Liver (tissue), 8 donors: ENCODE measurements at regions not wholly inside any gene's neighbourhood (a gene's known extent, or its start where the extent isn't known, plus 50 kb on each side); places are given as distances from the start of the nearest gene placed in this dataset.

Experiments used
- DNase-seq: peaks from one replicate; pipeline ENCODE4 v3.0.0-alpha.2; 2017; ENCODE audit warnings: low spot score
- H3K27ac ChIP-seq, 2 donors: one replicate each; pipeline ENCODE4 v1.7.0; 2013; ENCODE audit warnings: inconsistent platforms in 2 of 2, low read length in 2 of 2, control low read depth in 1 of 2, low read depth in 1 of 2, mild to moderate bottlenecking in 1 of 2
- H3K27me3 ChIP-seq, 4 donors: one replicate each; pipeline versions ENCODE4 v1.6.1 to v1.7.0; 2013; ENCODE audit warnings: low read length in 3 of 4, inconsistent platforms in 1 of 4, mild to moderate bottlenecking in 1 of 4, moderate library complexity in 1 of 4; ENCODE audit not compliant: control insufficient read depth in 4 of 4, insufficient read depth in 4 of 4
- H3K36me3 ChIP-seq, 4 donors: one replicate each; pipeline versions ENCODE4 v1.6.1 to v1.7.0; 2013; ENCODE audit warnings: low read length in 3 of 4, mild to moderate bottlenecking in 3 of 4, low read depth in 1 of 4, moderate library complexity in 1 of 4; ENCODE audit not compliant: control insufficient read depth in 4 of 4, insufficient read depth in 3 of 4
- H3K4me1 ChIP-seq, 4 donors: one replicate each; pipeline versions ENCODE4 v1.6.1 to v1.7.0; 2013; ENCODE audit warnings: low read length in 3 of 4, mild to moderate bottlenecking in 3 of 4, moderate library complexity in 1 of 4; ENCODE audit not compliant: control insufficient read depth in 4 of 4, insufficient read depth in 4 of 4
- H3K4me3 ChIP-seq, 3 donors: one replicate each; pipeline versions ENCODE4 v1.6.1 to v1.7.0; 2013; ENCODE audit warnings: low read length in 3 of 3, control low read depth in 1 of 3, low read depth in 1 of 3, mild to moderate bottlenecking in 1 of 3
- H3K9ac ChIP-seq, 2 donors: one replicate each; pipeline ENCODE4 v1.7.0; 2013; ENCODE audit warnings: low read length in 2 of 2, mild to moderate bottlenecking in 2 of 2, moderate library complexity in 2 of 2, control low read depth in 1 of 2, low read depth in 1 of 2
- H3K9me3 ChIP-seq, 4 donors: one replicate each; pipeline versions ENCODE4 v1.6.1 to v1.7.0; 2013; ENCODE audit warnings: low read length in 3 of 4; ENCODE audit not compliant: control insufficient read depth in 4 of 4
- EGR1 ChIP-seq, 2 donors: IDR thresholded peaks; 2 replicates each; pipeline ENCODE4 v1.6.1; 2016 to 2018; ENCODE audit warnings: antibody characterized with exemption in 2 of 2, low read depth in 2 of 2
- FOXA1 ChIP-seq: IDR thresholded peaks from 2 replicates; pipeline ENCODE4 v1.6.1; 2016; ENCODE audit warnings: antibody characterized with exemption
- FOXA2 ChIP-seq: IDR thresholded peaks from 2 replicates; pipeline ENCODE4 v1.6.1; 2016; ENCODE audit warnings: antibody characterized with exemption
- GABPA ChIP-seq, 2 donors: IDR thresholded peaks in 1 of 2; conservative IDR thresholded peaks in 1 of 2; 2 replicates each; pipeline ENCODE4 v1.6.1; 2016; ENCODE audit warnings: antibody characterized with exemption in 2 of 2, mild to moderate bottlenecking in 1 of 2, moderate library complexity in 1 of 2
- HNF4A ChIP-seq, 2 donors: conservative IDR thresholded peaks; 2 replicates each; pipeline ENCODE4 v1.6.1; 2016; ENCODE audit warnings: antibody characterized with exemption in 2 of 2, mild to moderate bottlenecking in 2 of 2
- HNF4G ChIP-seq: IDR thresholded peaks from 2 replicates; pipeline ENCODE4 v1.6.1; 2016; ENCODE audit warnings: antibody characterized with exemption
- JUND ChIP-seq, 2 donors: IDR thresholded peaks; 2 replicates each; pipeline ENCODE4 v1.6.1; 2016; ENCODE audit warnings: antibody characterized with exemption in 2 of 2
- NR2F2 ChIP-seq: IDR thresholded peaks from 2 replicates; pipeline ENCODE4 v1.6.1; 2016; ENCODE audit warnings: antibody characterized with exemption
- RAD21 ChIP-seq, 2 donors: IDR thresholded peaks; 2 replicates each; pipeline ENCODE4 v1.6.1; 2016; ENCODE audit warnings: antibody characterized with exemption in 2 of 2, mild to moderate bottlenecking in 2 of 2
- RXRA ChIP-seq, 2 donors: IDR thresholded peaks; 2 replicates each; pipeline ENCODE4 v1.6.1; 2017 to 2018; ENCODE audit warnings: antibody characterized with exemption in 2 of 2, mild to moderate bottlenecking in 1 of 2
- SP1 ChIP-seq: IDR thresholded peaks from 2 replicates; pipeline ENCODE4 v1.6.1; 2018; ENCODE audit warnings: antibody characterized with exemption, mild to moderate bottlenecking
- TAF1 ChIP-seq: conservative IDR thresholded peaks from 2 replicates; pipeline ENCODE4 v1.6.1; 2016; ENCODE audit warnings: antibody characterized with exemption, mild to moderate bottlenecking
- YY1 ChIP-seq: IDR thresholded peaks from 2 replicates; pipeline ENCODE4 v1.6.1; 2016; ENCODE audit warnings: antibody characterized with exemption, mild to moderate bottlenecking
- WGBS: extraction: QIAGEN DNeasy Blood & Tissue Kit; methylation state at CpG from one replicate; pipeline ENCODE4 v1.1.7; 2013; 5-methylcytosine and 5-hydroxymethylcytosine counted together
- TF ChIP-seq, protein P1 (sequence below): IDR thresholded peaks from 2 replicates; pipeline ENCODE4 v1.6.1; 2016; ENCODE audit warnings: antibody characterized with exemption
- TF ChIP-seq, protein P2 (sequence below): fragments of 150-350 bp; IDR thresholded peaks from 2 replicates; pipeline ENCODE4 v1.5.1; 2017; ENCODE audit warnings: improper control_type of control experiment, low read depth, low read length; ENCODE audit not compliant: missing input control
- TF ChIP-seq, protein P3 (sequence below): IDR thresholded peaks from 2 replicates; pipeline ENCODE4 v1.6.1; 2016; ENCODE audit warnings: antibody characterized with exemption
- TF ChIP-seq, protein P4 (sequence below): IDR thresholded peaks from 2 replicates; pipeline ENCODE4 v1.6.1; 2016; ENCODE audit warnings: antibody characterized with exemption, mild to moderate bottlenecking
- TF ChIP-seq, protein P5 (sequence below): IDR thresholded peaks from 2 replicates; pipeline ENCODE4 v1.6.1; 2016; ENCODE audit warnings: antibody characterized with exemption
- donor health status: healthy.
- donor health status: healthy.
- donor health status: healthy.
- donor health status: healthy.
- donor health status: healthy.

DNA sequence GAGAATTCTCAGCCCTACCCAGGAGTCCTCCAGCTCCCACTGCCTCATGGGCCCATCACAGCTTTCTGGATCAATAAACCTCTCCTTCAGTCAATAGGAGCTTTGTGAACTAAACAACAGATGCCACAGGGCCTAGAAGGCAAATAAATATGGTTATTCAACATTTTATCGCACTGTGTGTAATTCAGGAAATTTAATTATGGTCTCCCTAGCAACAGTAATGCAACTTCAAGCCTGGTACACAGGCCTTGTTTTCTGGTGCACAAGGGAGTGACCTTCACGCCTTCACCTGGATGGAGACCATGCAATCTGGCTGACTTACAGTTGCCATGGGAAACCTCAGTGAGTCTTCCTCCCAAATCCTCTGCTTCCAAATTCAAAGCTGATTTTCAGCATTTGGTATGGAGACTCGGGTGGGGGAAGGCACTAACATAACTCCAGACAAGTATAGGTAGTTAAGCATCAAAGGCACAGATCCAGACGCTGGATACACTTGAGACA is 441.0 kb upstream of the NPVF start:
- Histone ChIP-seq H3K27me3 (peaks cover 0 to 6% (median 2%) of the 10 kb centered on the region in 4 donors), H3K36me3 (no peaks in the 10 kb centered on the region), H3K27ac (no peak overlapping the region), H3K4me3 (no peak overlapping the region), H3K9ac (no peak overlapping the region), H3K4me1 (no peaks in the 10 kb centered on the region), H3K9me3 (no peaks in the 10 kb centered on the region)
- no peak for DNase-seq
- WGBS: 80% methylated on average over 4 of the region's 4 CpGs
- TF ChIP-seq TAF1 (no peak), GABPA (IDR thresholded peaks at IDR 0.05 in 1 of 2, conservative IDR thresholded peaks at IDR 0.05 in 1 of 2) (no peak), SP1 (no peak), EGR1 (IDR thresholded peaks at IDR 0.05; ENCODE audit: low read depth in 2 of 2) (no peak), YY1 (no peak), FOXA1 (no peak), HNF4A (conservative IDR thresholded peaks at IDR 0.05) (no peak), RAD21 (IDR thresholded peaks at IDR 0.05) (no peak)
- TF ChIP-seq, protein P1, sequence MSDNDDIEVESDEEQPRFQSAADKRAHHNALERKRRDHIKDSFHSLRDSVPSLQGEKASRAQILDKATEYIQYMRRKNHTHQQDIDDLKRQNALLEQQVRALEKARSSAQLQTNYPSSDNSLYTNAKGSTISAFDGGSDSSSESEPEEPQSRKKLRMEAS: no peak
- TF ChIP-seq, protein P2, sequence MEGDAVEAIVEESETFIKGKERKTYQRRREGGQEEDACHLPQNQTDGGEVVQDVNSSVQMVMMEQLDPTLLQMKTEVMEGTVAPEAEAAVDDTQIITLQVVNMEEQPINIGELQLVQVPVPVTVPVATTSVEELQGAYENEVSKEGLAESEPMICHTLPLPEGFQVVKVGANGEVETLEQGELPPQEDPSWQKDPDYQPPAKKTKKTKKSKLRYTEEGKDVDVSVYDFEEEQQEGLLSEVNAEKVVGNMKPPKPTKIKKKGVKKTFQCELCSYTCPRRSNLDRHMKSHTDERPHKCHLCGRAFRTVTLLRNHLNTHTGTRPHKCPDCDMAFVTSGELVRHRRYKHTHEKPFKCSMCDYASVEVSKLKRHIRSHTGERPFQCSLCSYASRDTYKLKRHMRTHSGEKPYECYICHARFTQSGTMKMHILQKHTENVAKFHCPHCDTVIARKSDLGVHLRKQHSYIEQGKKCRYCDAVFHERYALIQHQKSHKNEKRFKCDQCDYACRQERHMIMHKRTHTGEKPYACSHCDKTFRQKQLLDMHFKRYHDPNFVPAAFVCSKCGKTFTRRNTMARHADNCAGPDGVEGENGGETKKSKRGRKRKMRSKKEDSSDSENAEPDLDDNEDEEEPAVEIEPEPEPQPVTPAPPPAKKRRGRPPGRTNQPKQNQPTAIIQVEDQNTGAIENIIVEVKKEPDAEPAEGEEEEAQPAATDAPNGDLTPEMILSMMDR: no peak
- TF ChIP-seq, protein P3, sequence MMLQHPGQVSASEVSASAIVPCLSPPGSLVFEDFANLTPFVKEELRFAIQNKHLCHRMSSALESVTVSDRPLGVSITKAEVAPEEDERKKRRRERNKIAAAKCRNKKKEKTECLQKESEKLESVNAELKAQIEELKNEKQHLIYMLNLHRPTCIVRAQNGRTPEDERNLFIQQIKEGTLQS: no peak
- TF ChIP-seq, protein P4, sequence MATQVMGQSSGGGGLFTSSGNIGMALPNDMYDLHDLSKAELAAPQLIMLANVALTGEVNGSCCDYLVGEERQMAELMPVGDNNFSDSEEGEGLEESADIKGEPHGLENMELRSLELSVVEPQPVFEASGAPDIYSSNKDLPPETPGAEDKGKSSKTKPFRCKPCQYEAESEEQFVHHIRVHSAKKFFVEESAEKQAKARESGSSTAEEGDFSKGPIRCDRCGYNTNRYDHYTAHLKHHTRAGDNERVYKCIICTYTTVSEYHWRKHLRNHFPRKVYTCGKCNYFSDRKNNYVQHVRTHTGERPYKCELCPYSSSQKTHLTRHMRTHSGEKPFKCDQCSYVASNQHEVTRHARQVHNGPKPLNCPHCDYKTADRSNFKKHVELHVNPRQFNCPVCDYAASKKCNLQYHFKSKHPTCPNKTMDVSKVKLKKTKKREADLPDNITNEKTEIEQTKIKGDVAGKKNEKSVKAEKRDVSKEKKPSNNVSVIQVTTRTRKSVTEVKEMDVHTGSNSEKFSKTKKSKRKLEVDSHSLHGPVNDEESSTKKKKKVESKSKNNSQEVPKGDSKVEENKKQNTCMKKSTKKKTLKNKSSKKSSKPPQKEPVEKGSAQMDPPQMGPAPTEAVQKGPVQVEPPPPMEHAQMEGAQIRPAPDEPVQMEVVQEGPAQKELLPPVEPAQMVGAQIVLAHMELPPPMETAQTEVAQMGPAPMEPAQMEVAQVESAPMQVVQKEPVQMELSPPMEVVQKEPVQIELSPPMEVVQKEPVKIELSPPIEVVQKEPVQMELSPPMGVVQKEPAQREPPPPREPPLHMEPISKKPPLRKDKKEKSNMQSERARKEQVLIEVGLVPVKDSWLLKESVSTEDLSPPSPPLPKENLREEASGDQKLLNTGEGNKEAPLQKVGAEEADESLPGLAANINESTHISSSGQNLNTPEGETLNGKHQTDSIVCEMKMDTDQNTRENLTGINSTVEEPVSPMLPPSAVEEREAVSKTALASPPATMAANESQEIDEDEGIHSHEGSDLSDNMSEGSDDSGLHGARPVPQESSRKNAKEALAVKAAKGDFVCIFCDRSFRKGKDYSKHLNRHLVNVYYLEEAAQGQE: no peak

DNA sequence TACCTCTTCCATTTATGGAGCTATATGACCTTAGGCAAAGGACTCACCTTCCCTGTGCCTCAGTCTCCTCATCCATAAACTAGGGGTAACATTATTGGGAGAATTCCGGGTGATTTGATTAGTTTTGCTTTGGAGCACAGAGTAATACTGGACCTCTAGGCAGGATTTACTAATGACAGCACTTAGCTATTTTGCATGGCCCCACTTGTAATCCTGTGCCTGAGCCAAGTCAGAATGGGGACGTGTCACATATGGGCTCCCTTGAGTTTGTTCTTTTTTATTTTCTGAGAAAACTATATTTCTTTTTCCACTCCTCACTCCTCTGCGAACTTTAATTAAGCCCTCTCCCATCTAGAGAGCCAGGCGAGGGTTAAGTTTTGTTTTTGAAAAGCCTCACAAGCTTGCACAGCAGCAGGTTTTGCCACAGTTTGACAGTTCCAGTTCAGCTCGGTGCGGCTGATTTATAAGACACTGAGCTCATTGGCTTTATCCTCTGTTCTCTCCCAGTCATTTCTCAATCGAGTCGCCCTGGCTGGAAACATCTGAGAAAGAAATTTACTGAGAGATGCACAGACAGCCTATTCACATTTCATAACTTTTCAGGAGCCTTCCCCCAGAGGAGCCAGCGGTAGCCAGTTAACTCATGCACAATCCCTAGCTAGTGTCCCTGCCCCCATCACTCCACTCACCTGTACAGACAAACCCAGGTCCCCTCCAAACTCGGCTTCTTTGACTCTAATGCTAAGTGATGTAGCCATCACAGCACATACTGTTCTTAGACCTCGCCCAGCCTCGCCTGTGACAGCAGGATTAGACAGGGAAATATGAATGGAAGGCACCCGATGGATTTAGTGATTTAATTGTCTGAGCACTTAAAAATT is 441.9 kb upstream of the NPVF start:
- WGBS: 59% methylated on average over 13 of the region's 13 CpGs
- Histone ChIP-seq H3K4me1 (no peaks in the 10 kb centered on the region), H3K9me3 (no peaks in the 10 kb centered on the region), H3K27me3 (peaks cover 0 to 6% (median 2%) of the 10 kb centered on the region in 4 donors), H3K36me3 (no peaks in the 10 kb centered on the region), H3K4me3 (no peak overlapping the region), H3K27ac (no peak overlapping the region), H3K9ac (no peak overlapping the region)
- DNase-seq: no peak
- TF ChIP-seq FOXA1: no peak
- TF ChIP-seq, protein P5, sequence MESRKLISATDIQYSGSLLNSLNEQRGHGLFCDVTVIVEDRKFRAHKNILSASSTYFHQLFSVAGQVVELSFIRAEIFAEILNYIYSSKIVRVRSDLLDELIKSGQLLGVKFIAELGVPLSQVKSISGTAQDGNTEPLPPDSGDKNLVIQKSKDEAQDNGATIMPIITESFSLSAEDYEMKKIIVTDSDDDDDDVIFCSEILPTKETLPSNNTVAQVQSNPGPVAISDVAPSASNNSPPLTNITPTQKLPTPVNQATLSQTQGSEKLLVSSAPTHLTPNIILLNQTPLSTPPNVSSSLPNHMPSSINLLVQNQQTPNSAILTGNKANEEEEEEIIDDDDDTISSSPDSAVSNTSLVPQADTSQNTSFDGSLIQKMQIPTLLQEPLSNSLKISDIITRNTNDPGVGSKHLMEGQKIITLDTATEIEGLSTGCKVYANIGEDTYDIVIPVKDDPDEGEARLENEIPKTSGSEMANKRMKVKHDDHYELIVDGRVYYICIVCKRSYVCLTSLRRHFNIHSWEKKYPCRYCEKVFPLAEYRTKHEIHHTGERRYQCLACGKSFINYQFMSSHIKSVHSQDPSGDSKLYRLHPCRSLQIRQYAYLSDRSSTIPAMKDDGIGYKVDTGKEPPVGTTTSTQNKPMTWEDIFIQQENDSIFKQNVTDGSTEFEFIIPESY: no peak
- no peak for TF ChIP-seq SP1
- TF ChIP-seq, protein P3: no peak
- TF ChIP-seq NR2F2: no peak
- no peak for TF ChIP-seq RXRA (IDR thresholded peaks at IDR 0.05)
- TF ChIP-seq YY1: no peak
- TF ChIP-seq, protein P4: no peak
- no peak for TF ChIP-seq TAF1
- no peak for TF ChIP-seq GABPA (IDR thresholded peaks at IDR 0.05 in 1 of 2, conservative IDR thresholded peaks at IDR 0.05 in 1 of 2)
- no peak for TF ChIP-seq HNF4G
- no peak for TF ChIP-seq JUND (IDR thresholded peaks at IDR 0.05)
- TF ChIP-seq EGR1 (IDR thresholded peaks at IDR 0.05; ENCODE audit: low read depth in 2 of 2): no peak
- TF ChIP-seq HNF4A (conservative IDR thresholded peaks at IDR 0.05): no peak
- TF ChIP-seq FOXA2: no peak
- TF ChIP-seq, protein P1: no peak
